ENCODE measurements at regions not wholly inside any gene's neighbourhood (a gene's known extent, or its start where the extent isn't known, plus 50 kb on each side); places are given as distances from the start of the nearest gene placed in this dataset.

DNA sequence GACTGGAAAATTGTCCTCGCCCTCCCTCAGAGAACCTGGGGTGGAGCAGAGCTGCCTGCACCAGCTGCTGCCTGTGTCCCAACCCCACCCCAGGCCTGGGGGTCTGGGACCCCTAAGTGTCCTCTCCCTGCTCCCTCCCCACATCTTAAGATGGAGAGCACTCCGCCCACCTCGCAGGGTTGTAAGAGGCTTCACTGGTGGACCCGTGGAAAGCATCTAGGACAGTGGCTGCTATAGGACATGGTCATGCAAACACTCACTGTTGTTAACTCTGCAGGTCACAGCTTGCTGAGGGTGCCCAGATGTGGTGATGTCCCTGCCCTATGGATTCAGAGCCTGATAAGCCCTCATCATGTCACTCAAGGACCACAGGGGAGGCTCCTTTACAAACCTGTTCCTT is 62.0 kb upstream of the ARNT2 start:
- Histone ChIP-seq H3K36me3 (replicated peaks in 1 of 2; ENCODE audit: control insufficient read depth in 1 of 2, insufficient read depth in 2 of 2, low read length in 2 of 2) (no peaks in the 10 kb centered on the region), H3K27me3 (ENCODE audit: control insufficient read depth in 1 of 2, insufficient read depth in 2 of 2, low read length in 2 of 2) (peaks cover 0 to 19% of the 10 kb centered on the region in 2 experiments; a peak in 4 of 5 replicates), H3K27ac (ENCODE audit: extremely low read length, insufficient read depth, low read length) (no peak overlapping the region), H4K20me1 (ENCODE audit: insufficient read depth, low read length) (no peaks in the 10 kb centered on the region), H2AFZ (ENCODE audit: low read length) (no peak overlapping the region), H3K9me3 (ENCODE audit: low read length) (no peaks in the 10 kb centered on the region), H3K79me2 (ENCODE audit: insufficient read depth, low read length) (no peaks in the 10 kb centered on the region), H3K4me2 (ENCODE audit: low read depth, low read length) (no peak overlapping the region), H3K4me1 (ENCODE audit: insufficient read depth, low read length) (no peaks in the 10 kb centered on the region), H3K9ac (ENCODE audit: insufficient read depth, low read depth, low read length) (no peak overlapping the region), H3K4me3 (replicated peaks in 1 of 3; ENCODE audit: insufficient read depth in 1 of 3, low read depth in 2 of 3, low read length in 3 of 3) (no peak overlapping the region)
- DNase-seq (ENCODE audit: low spot score) = no peak
- no peak for ATAC-seq
- ChIA-PET CTCF (ENCODE audit: low intra/inter-chr PET ratio, low total read pairs) (no interaction called here), POLR2A (no interaction called here)
- no TSS peak for BruUV-seq (replicated peaks)
- no peak for FAIRE-seq
- in situ Hi-C loops (cut with HindIII; ENCODE audit: extremely low pct_ligation_motif_present, low pct_unique_long_range_greater_than_20kb) (no loop called here), intact Hi-C loops (cut with micrococcal nuclease; ENCODE audit: unreplicated experiment) (no loop called here)
- TF ChIP-seq MYNN (CRISPR knock-in tag; IDR thresholded peaks at IDR 0.05; ENCODE audit: low read depth) (no peak), ZBTB38 (CRISPR knock-in tag; IDR thresholded peaks at IDR 0.05) (no peak)
- WGBS (ENCODE audit: low lambda C conversion rate) = no CpG with 5 or more reads among the region's 4 CpGs

DNA sequence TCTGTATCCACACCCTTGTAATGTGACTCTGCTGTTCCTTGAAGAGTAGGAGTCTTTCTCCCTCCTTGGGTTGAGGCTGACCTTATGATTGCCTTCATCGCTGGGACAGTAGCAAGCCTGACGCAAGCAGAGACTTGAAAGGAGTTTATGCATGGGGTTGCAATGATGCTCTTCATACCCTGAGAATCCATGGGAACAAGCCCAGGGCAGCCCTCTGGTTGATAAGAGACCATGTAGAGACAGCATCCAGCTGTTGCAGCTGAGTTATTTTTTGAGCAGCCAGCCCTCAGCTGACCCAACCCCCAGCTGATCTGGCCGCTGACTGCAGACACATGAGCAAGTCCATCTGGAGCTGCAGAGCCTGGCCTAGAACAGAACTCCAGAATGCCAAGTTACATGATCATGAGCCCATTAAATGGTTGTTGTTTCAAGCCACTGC is 60.6 kb upstream of the ARNT2 start:
- peaks cover 0 to 19% of the 10 kb centered on the region in 2 experiments; a peak in 3 of 5 replicates for H3K27me3 ChIP-seq (ENCODE audit: control insufficient read depth in 1 of 2, insufficient read depth in 2 of 2, low read length in 2 of 2)
- no peak for FAIRE-seq
- H3K4me3 ChIP-seq (replicated peaks in 1 of 3; ENCODE audit: insufficient read depth in 1 of 3, low read depth in 2 of 3, low read length in 3 of 3) = no peak overlapping the region
- no peaks in the 10 kb centered on the region for H3K36me3 ChIP-seq (replicated peaks in 1 of 2; ENCODE audit: control insufficient read depth in 1 of 2, insufficient read depth in 2 of 2, low read length in 2 of 2)
- H3K79me2 ChIP-seq (ENCODE audit: insufficient read depth, low read length) = no peaks in the 10 kb centered on the region
- H3K9ac ChIP-seq (ENCODE audit: insufficient read depth, low read depth, low read length) = no peak overlapping the region
- CTCF ChIA-PET (ENCODE audit: low intra/inter-chr PET ratio, low total read pairs) = no interaction called here
- no peak overlapping the region for H3K27ac ChIP-seq (ENCODE audit: extremely low read length, insufficient read depth, low read length)
- 67% methylated on average over 3 of the region's 3 CpGs for WGBS (ENCODE audit: low lambda C conversion rate)
- no TSS peak for BruUV-seq (replicated peaks)
- H3K9me3 ChIP-seq (ENCODE audit: low read length) = no peaks in the 10 kb centered on the region
- H4K20me1 ChIP-seq (ENCODE audit: insufficient read depth, low read length) = no peaks in the 10 kb centered on the region
- in situ Hi-C loops (cut with HindIII; ENCODE audit: extremely low pct_ligation_motif_present, low pct_unique_long_range_greater_than_20kb) (no loop called here), intact Hi-C loops (cut with micrococcal nuclease; ENCODE audit: unreplicated experiment) (no loop called here)
- no peak overlapping the region for H2AFZ ChIP-seq (ENCODE audit: low read length)
- H3K4me2 ChIP-seq (ENCODE audit: low read depth, low read length) = no peak overlapping the region
- ATAC-seq = no peak
- no peaks in the 10 kb centered on the region for H3K4me1 ChIP-seq (ENCODE audit: insufficient read depth, low read length)
- POLR2A ChIA-PET = no interaction called here
- DNase-seq (ENCODE audit: low spot score) = no peak
- TF ChIP-seq MED13 (CRISPR knock-in tag; IDR thresholded peaks at IDR 0.05) (no peak), DBP (CRISPR knock-in tag; IDR thresholded peaks at IDR 0.05; ENCODE audit: not compliant biosample characterization) (no peak), ZNF883 (CRISPR knock-in tag; IDR thresholded peaks at IDR 0.05; ENCODE audit: not compliant biosample characterization) (no peak), SRSF9 (IDR thresholded peaks at IDR 0.05; ENCODE audit: borderline replicate concordance, insufficient read depth, low read depth, low read length, poor library complexity, severe bottlenecking) (no peak), ATF2 (CRISPR knock-in tag; IDR thresholded peaks at IDR 0.05) (no peak), ZFY (CRISPR knock-in tag; IDR thresholded peaks at IDR 0.05) (no peak), ZNF788 (CRISPR knock-in tag; IDR thresholded peaks at IDR 0.05; ENCODE audit: borderline replicate concordance) (no peak), ZNF563 (CRISPR knock-in tag; IDR thresholded peaks at IDR 0.05) (no peak), ZNF333 (CRISPR knock-in tag; IDR thresholded peaks at IDR 0.05; ENCODE audit: borderline replicate concordance) (no peak), PRDM15 (CRISPR knock-in tag; IDR thresholded peaks at IDR 0.05) (no peak)
